ENCODE measurements at regions not wholly inside any gene's neighbourhood (a gene's known extent, or its start where the extent isn't known, plus 50 kb on each side); places are given as distances from the start of the nearest gene placed in this dataset.

DNA sequence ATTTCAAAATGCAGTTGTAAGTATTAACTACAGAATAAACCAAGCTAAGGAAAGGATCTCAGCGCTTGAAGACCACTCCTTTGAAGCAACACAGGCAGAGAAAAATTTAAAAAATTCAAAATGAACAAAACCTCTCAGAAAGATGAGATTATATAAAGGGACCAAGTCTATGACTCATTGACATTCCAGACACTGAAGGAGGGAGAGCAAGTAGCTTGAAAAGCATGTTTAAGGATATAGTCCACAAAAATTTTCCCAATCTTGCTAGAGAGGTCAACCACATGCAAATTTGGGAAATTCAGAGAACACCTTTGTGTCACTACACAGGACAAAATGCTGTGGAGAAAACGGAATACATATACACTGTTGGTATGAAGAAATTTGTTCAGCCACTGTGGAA, 112.6 kb upstream of the MC4R start:
- intact Hi-C loops (cut with micrococcal nuclease; ENCODE audit: unreplicated experiment), result no loop called here
- H3K27me3 ChIP-seq (ENCODE audit: control insufficient read depth, insufficient read depth, low read length), result no peaks in the 10 kb centered on the region
- H3K4me3 ChIP-seq (ENCODE audit: low read depth in 2 of 2, low read length in 2 of 2), result no peak overlapping the region
- no peaks in the 10 kb centered on the region for H3K36me3 ChIP-seq (ENCODE audit: control insufficient read depth, insufficient read depth, low read length)
- POLR2A ChIA-PET, result no interaction called here
- in situ Hi-C loops (cut with HindIII; ENCODE audit: low pct_unique_long_range_greater_than_20kb, low sequenced_read_pairs), result no loop called here
- ATAC-seq (no peak), DNase-seq (ENCODE audit: low read depth, low spot score) (no peak)
- TF ChIP-seq, protein P1, sequence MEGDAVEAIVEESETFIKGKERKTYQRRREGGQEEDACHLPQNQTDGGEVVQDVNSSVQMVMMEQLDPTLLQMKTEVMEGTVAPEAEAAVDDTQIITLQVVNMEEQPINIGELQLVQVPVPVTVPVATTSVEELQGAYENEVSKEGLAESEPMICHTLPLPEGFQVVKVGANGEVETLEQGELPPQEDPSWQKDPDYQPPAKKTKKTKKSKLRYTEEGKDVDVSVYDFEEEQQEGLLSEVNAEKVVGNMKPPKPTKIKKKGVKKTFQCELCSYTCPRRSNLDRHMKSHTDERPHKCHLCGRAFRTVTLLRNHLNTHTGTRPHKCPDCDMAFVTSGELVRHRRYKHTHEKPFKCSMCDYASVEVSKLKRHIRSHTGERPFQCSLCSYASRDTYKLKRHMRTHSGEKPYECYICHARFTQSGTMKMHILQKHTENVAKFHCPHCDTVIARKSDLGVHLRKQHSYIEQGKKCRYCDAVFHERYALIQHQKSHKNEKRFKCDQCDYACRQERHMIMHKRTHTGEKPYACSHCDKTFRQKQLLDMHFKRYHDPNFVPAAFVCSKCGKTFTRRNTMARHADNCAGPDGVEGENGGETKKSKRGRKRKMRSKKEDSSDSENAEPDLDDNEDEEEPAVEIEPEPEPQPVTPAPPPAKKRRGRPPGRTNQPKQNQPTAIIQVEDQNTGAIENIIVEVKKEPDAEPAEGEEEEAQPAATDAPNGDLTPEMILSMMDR (IDR thresholded peaks at IDR 0.05), result no peak
- no peak for TF ChIP-seq SIN3A (IDR thresholded peaks at IDR 0.05; ENCODE audit: borderline replicate concordance, insufficient read depth, low read depth, low read length)
- no peak for TF ChIP-seq POLR2AphosphoS5 (IDR thresholded peaks at IDR 0.05; ENCODE audit: low read depth, low read length)
- no peak for TF ChIP-seq TCF7L2 (IDR thresholded peaks at IDR 0.05; ENCODE audit: low read depth, low read length)
- TF ChIP-seq, protein P2, sequence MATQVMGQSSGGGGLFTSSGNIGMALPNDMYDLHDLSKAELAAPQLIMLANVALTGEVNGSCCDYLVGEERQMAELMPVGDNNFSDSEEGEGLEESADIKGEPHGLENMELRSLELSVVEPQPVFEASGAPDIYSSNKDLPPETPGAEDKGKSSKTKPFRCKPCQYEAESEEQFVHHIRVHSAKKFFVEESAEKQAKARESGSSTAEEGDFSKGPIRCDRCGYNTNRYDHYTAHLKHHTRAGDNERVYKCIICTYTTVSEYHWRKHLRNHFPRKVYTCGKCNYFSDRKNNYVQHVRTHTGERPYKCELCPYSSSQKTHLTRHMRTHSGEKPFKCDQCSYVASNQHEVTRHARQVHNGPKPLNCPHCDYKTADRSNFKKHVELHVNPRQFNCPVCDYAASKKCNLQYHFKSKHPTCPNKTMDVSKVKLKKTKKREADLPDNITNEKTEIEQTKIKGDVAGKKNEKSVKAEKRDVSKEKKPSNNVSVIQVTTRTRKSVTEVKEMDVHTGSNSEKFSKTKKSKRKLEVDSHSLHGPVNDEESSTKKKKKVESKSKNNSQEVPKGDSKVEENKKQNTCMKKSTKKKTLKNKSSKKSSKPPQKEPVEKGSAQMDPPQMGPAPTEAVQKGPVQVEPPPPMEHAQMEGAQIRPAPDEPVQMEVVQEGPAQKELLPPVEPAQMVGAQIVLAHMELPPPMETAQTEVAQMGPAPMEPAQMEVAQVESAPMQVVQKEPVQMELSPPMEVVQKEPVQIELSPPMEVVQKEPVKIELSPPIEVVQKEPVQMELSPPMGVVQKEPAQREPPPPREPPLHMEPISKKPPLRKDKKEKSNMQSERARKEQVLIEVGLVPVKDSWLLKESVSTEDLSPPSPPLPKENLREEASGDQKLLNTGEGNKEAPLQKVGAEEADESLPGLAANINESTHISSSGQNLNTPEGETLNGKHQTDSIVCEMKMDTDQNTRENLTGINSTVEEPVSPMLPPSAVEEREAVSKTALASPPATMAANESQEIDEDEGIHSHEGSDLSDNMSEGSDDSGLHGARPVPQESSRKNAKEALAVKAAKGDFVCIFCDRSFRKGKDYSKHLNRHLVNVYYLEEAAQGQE (IDR thresholded peaks at IDR 0.05; ENCODE audit: insufficient read depth in 1 of 2, low read depth in 2 of 2, low read length in 1 of 2), result no peak
- H3K27ac ChIP-seq (ENCODE audit: low read length), result no peak overlapping the region
- CTCF ChIA-PET, result no interaction called here
- no peaks in the 10 kb centered on the region for H3K4me1 ChIP-seq (ENCODE audit: control insufficient read depth, insufficient read depth, low read length)
- BruUV-seq (replicated peaks), result no TSS peak
- H3K9me3 ChIP-seq (ENCODE audit: control insufficient read depth, insufficient read depth, low read depth, low read length), result no peaks in the 10 kb centered on the region

DNA sequence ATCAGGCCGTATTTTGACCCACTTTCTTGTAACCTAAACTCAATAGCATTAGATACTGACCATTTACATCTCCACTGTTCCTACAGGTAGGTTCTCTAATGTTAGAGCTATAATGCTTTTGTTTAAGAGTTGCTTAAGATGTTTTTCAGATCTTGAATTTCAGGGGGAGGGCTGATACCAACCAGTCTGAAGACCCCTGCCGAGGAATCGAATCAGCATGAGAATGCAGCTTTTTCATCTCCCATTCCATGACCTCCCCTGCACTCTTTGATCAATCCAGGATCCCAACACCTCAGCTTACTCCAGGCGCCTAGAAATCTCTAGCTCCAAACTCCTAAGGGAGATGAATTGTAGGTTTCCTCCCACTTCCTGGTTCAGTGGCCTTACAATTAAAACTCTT, 120.5 kb upstream of the MC4R start:
- ChIA-PET POLR2A (no interaction called here), CTCF (no interaction called here)
- Histone ChIP-seq H3K36me3 (ENCODE audit: control insufficient read depth, insufficient read depth, low read length) (no peaks in the 10 kb centered on the region), H3K27ac (ENCODE audit: low read length) (no peak overlapping the region), H3K9me3 (ENCODE audit: control insufficient read depth, insufficient read depth, low read depth, low read length) (no peaks in the 10 kb centered on the region), H3K27me3 (ENCODE audit: control insufficient read depth, insufficient read depth, low read length) (no peaks in the 10 kb centered on the region), H3K4me1 (ENCODE audit: control insufficient read depth, insufficient read depth, low read length) (no peaks in the 10 kb centered on the region), H3K4me3 (ENCODE audit: low read depth in 2 of 2, low read length in 2 of 2) (no peak overlapping the region)
- ATAC-seq (no peak), DNase-seq (ENCODE audit: low read depth, low spot score) (no peak)
- BruUV-seq (replicated peaks), result no TSS peak
- TF ChIP-seq SIN3A (IDR thresholded peaks at IDR 0.05; ENCODE audit: borderline replicate concordance, insufficient read depth, low read depth, low read length) (no peak), POLR2AphosphoS5 (IDR thresholded peaks at IDR 0.05; ENCODE audit: low read depth, low read length) (no peak), TCF7L2 (IDR thresholded peaks at IDR 0.05; ENCODE audit: low read depth, low read length) (no peak)
- TF ChIP-seq, protein P1 (IDR thresholded peaks at IDR 0.05), result no peak
- TF ChIP-seq, protein P2 (IDR thresholded peaks at IDR 0.05; ENCODE audit: insufficient read depth in 1 of 2, low read depth in 2 of 2, low read length in 1 of 2), result no peak
- intact Hi-C loops (cut with micrococcal nuclease; ENCODE audit: unreplicated experiment) (no loop called here), in situ Hi-C loops (cut with HindIII; ENCODE audit: low pct_unique_long_range_greater_than_20kb, low sequenced_read_pairs) (no loop called here)
